ENCODE measurements at regions not wholly inside any gene's neighbourhood (a gene's known extent, or its start where the extent isn't known, plus 50 kb on each side); places are given as distances from the start of the nearest gene placed in this dataset.

GRCh38 chr5:174614500-174615135, 109.8 kb upstream of the MSX2 start:
- CTCF ChIA-PET: interaction anchor here (1.1 kb wide), 1 partner anchor 195 kb away, joined by 3 read pairs; no protein-coding TSS in a partner anchor
- peaks cover 2% of the 10 kb centered on the region for H3K9me3 Mint-ChIP-seq

GRCh38 chr5:174616036-174616435, 108.3 kb upstream of the MSX2 start:
- ChIA-PET POLR2A (no interaction called here), CTCF (no interaction called here)
- Mint-ChIP-seq H3K36me3 (ENCODE audit: low read depth) (no peaks in the 10 kb centered on the region), H3K4me1 (ENCODE audit: low read depth) (no peaks in the 10 kb centered on the region), H3K9me3 (peaks cover 2% of the 10 kb centered on the region), H3K27ac (no peak overlapping the region), H3K27me3 (peaks cover 6% of the 10 kb centered on the region), H3K4me3 (no peak overlapping the region)
- DNase-seq (no peak), ATAC-seq (no peak)
- no peak for TF ChIP-seq CTCF (IDR thresholded peaks at IDR 0.05)
- intact Hi-C loops (cut with micrococcal nuclease): no loop called here

More at GRCh38 chr5:174614500-174615135, 109.8 kb upstream of the MSX2 start:
- H3K36me3 Mint-ChIP-seq (ENCODE audit: low read depth): no peaks in the 10 kb centered on the region
- DNase-seq (no peak), ATAC-seq (no peak)
- H3K4me3 Mint-ChIP-seq: no peak overlapping the region
- H3K4me1 Mint-ChIP-seq (ENCODE audit: low read depth): no peaks in the 10 kb centered on the region
- no peak overlapping the region for H3K27ac Mint-ChIP-seq
- intact Hi-C loops (cut with micrococcal nuclease): no loop called here
- peaks cover 4% of the 10 kb centered on the region for H3K27me3 Mint-ChIP-seq
- POLR2A ChIA-PET: no interaction called here
- no peak for TF ChIP-seq CTCF (IDR thresholded peaks at IDR 0.05)

- Mint-ChIP-seq H3K36me3 (ENCODE audit: low read depth) (no peaks in the 10 kb centered on the region), H3K4me3 (no peak overlapping the region), H3K4me1 (ENCODE audit: low read depth) (no peaks in the 10 kb centered on the region), H3K27ac (no peak overlapping the region), H3K9me3 (peaks cover 2% of the 10 kb centered on the region), H3K27me3 (peaks cover 8% of the 10 kb centered on the region)
- ATAC-seq: no peak
- TF ChIP-seq CTCF (IDR thresholded peaks at IDR 0.05): no peak
- DNase-seq: no peak
- intact Hi-C loops (cut with micrococcal nuclease): no loop called here
- POLR2A ChIA-PET: no interaction called here
- CTCF ChIA-PET: no interaction called here
Measured at GRCh38 chr5:174617285-174617684, 107.1 kb upstream of the MSX2 start.

GRCh38 chr5:174617910-174618309, 106.5 kb upstream of the MSX2 start:
- intact Hi-C loops (cut with micrococcal nuclease): no loop called here
- ChIA-PET CTCF (no interaction called here), POLR2A (no interaction called here)
- H3K27me3 Mint-ChIP-seq: peaks cover 8% of the 10 kb centered on the region
- ATAC-seq (no peak), DNase-seq (no peak)
- H3K27ac Mint-ChIP-seq: no peak overlapping the region
- H3K4me3 Mint-ChIP-seq: no peak overlapping the region
- no peak for TF ChIP-seq CTCF (IDR thresholded peaks at IDR 0.05)
- H3K9me3 Mint-ChIP-seq: peaks cover 2% of the 10 kb centered on the region
- no peaks in the 10 kb centered on the region for H3K4me1 Mint-ChIP-seq (ENCODE audit: low read depth)
- no peaks in the 10 kb centered on the region for H3K36me3 Mint-ChIP-seq (ENCODE audit: low read depth)

GRCh38 chr5:174618589-174618988, 105.8 kb upstream of the MSX2 start:
- H3K36me3 Mint-ChIP-seq (ENCODE audit: low read depth): no peaks in the 10 kb centered on the region
- DNase-seq (no peak), ATAC-seq (no peak)
- ChIA-PET CTCF (no interaction called here), POLR2A (no interaction called here)
- TF ChIP-seq CTCF (IDR thresholded peaks at IDR 0.05): no peak
- no peak overlapping the region for H3K27ac Mint-ChIP-seq
- intact Hi-C loops (cut with micrococcal nuclease): no loop called here
- peaks cover 2% of the 10 kb centered on the region for H3K9me3 Mint-ChIP-seq
- no peak overlapping the region for H3K4me3 Mint-ChIP-seq
- H3K4me1 Mint-ChIP-seq (ENCODE audit: low read depth): no peaks in the 10 kb centered on the region
- H3K27me3 Mint-ChIP-seq: peaks cover 8% of the 10 kb centered on the region

All from activated CD8-positive, alpha-beta T cell treated with anti-CD3 and anti-CD28 coated beads for 36 hours (primary cell).